ENCODE measurements at regions not wholly inside any gene's neighbourhood (a gene's known extent, or its start where the extent isn't known, plus 50 kb on each side); places are given as distances from the start of the nearest gene placed in this dataset.

DNA sequence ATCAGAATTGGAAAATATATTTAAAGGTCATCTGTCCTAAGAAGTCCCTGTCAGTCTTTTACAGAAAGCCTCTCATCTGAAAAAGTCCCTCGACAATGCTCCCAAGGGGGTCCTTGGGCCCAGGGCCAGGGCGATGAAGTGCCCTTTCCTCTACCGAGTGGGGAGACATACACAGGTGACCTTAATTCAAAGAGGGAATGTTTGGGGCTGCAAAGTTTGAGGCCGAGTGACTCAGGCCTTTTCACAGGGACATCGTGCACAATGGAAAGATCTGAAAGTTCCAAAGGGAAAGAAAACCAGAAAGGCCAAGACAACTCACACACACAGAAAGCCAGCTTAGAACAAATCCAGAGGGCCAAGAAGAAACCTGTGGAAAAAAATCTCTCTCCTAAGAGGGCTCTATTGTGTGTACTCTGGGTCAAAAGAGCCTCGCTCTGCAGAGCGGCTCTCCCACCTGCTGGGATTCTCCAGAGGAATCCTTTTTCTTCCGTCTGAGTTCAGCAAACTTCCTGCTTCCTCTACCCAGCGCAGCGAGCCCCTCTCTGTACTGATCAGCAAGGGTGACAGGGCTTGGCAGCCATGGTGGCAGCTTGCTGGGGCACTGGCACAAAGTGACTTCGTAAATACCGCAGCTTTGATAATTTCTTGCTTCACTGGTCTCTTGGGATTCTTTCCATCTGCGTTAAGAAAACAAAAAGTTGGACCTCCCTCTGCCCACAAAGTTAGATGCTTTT is 259.1 kb downstream of the OPA1 start:
- DNase-seq: no peak

DNA sequence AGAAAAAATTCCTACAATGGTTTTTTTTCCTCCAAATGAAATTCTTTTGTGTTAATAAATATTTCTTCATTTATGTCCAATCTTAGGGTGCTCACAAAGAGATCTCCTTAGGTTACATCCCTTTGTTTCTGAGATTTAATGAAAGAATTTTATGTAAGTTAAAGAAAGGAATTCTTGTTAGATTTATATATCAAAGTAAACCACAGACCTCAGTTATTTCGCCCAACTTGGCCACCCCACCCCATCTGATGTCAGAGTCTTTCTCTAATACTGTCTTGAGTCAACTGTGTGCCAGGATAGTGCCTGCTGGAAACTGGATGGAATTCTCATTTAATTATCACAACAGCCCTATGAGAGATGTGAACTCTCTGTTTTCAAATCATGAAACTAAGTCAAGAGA is 259.9 kb downstream of the OPA1 start:
- DNase-seq: no peak

DNA sequence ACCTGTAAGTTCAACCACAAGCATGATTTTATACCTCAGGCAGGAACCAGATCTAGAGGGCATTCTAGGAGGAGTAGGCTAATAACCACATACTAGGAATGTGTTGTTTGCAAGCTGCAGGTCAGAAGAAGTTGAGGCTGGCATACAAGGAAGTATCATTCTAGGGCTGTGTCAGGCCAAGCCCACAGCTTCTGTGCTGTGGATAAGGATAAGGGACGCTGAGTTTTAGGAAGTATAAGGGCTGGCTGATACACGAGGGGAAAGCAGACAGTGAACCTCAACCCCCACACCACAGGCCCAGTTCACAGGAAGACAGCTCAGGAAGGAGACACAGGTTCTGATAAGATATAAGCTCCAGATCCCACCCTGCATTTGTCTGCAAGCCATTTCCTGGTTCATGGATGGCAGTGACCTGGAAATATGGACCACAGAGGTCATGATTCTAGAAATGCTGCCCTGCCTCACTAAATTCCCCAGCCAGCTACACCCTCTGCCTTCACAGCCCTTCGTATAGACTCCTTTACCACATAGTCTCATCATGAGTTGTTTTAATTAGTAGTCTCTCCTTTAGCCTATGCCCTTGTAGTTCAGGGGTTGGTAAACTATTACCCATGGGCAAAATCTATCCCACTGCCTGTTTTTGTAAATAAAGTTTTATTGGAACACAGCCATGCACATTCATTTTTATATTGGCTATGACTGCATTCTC is 260.7 kb downstream of the OPA1 start:
- DNase-seq: no peak

DNA sequence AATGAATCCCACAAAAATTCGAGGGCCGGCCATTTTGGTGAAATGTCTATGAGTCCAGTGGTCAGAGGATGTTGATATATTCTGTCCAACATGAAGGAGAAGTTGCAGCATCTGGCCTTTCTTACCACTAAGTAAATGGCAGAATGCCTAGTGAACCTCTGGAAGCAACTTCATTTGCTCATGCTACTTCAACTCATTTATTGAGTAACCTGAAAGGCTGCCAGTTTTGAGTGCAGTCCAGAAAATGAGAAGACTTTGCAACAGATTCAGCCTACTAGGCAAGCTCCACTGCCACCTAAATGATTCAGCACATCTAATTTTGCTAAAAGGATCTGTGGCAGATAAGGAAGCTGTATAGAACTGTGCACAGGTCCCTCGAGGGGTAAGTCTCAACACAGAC is 265.0 kb downstream of the OPA1 start:
- peak; percentile 59 for DNase-seq

DNA sequence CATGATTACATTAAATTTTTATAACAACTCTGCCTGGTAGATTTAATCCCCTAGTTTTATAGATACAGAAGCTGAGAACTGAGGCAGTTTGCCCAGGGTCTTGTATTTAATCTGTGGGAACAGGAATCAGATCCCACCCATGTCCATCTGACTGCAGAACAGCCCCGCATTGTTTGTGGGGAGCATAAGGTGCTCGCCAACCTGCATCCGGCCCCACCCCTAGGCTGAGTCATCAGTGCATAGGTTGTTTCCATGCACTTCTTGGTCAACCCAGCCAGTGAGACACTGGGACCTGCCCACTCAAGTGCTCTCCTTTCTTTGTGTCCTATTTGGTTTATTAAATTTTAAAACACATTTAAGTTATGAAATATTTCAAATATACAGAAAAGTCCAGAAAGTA is 266.2 kb downstream of the OPA1 start:
- DNase-seq: no peak

DNA sequence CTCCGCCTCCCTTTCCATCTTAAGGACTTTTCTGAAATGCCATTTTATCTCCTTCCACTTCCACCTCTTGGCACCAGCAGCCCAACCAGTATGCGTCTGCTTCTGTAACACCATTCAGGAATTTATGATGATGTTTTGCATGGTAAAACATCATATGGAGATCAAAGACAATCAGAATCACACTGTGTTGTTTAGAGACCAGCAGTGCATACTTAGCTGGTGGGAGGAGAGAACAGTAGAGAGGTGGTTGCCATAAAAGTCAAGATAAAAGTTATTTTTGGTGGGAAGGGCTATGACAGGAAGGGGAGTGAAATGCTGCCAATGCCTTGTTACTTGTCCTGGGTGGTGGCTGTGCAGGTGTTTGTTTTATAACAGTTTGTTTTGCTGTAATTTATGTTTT is 268.0 kb downstream of the OPA1 start:
- DNase-seq: no peak

DNA sequence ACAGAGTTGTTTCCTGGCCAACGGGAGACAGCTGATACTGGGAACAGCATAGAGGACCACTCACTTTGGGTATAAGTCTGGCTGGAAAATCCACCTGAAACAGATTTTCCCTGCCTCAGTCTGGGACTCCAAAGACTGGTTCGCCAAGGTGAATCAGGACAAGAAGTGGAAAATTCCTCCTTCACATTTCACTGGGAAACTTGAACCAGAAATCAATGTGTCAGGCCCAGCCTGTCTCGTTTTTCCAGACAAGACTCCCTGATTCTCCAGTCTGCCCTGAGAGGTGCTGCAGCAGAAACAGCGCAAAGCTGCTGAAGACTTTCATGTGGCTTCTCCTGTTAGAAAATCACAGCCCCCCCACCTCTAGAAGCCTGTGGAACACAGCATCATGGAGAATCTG is 269.8 kb downstream of the OPA1 start:
- DNase-seq: no peak

DNA sequence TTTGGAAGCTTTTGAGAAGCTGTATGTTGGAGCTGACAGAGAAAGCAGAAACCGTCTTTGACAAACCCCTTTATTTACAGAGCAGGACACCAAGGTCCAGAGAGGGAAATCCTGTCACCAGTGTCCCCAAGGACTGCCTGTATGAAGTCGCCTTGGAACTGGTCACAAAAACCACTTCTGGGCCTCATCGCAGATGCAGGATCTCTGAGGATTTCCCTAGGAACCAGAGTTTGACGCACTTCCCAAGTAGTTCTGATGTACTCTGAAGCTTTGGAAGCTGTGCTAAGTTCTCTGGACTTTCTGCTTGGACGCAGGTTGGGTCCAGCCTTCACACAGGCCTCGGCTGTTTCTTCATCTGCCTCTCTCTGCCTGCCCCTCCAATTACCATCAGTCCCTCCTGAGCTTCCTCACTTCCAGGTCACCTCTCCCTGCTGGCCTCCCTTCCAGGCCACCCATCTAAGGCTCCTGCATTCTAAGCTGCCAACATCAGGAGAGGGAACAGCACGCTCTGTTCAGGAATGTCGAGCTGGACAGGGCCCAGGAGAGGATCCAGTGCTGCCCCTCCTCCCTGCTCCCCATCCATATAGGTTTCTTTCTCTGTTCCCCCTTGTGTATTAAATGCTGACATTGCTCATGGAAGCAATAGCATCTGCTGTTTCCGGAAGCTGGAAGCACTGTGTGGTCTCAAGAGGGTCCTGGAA is 270.8 kb downstream of the OPA1 start:
- no peak for DNase-seq

DNA sequence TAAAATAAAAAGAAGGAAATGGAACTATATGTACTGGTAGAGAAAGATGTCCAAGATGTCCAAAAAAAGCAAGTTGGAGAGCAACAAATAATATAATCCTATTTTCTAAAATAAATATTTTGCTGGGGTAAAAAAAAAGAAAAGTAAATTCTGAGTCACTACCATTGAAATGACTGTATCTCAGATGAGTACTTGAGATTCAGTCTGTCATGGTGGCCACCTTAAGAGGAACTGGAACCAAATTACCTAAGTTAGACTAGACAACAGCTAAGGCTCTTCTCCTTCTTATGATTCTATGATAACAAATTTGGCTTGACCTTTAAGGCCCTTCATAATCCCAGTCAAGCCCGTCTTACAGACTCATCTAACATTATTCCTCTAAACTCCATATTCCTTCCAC is 270.6 kb upstream of the HES1 start:
- DNase-seq: no peak

DNA sequence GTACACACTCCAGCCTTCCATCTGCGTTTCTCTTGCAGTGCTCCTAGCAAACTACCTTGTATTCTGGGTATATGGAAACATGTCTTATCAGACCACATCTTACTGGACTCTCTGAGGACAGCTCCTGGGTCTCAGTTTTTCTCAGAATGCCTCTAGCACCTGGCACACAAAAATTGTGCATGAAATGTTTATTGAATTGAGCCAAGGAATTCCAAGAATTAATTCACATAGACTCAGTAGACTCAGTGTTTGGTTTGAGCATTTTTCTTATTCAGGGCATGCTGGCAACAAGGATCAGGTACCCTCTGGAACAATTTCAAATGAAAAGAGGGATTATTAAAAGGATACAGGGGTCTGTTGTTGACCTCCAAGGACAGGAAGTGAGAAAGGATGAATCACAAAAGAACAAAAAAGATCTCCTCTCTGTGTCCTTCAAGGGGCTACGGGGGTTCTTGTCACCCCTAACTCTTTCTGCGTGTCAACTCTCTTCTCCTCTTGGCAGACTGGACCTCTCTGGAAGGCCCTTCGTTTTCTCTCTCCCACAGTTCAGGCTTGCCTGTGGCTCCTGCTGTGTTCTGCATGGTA is 270.0 kb upstream of the HES1 start:
- DNase-seq: no peak

DNA sequence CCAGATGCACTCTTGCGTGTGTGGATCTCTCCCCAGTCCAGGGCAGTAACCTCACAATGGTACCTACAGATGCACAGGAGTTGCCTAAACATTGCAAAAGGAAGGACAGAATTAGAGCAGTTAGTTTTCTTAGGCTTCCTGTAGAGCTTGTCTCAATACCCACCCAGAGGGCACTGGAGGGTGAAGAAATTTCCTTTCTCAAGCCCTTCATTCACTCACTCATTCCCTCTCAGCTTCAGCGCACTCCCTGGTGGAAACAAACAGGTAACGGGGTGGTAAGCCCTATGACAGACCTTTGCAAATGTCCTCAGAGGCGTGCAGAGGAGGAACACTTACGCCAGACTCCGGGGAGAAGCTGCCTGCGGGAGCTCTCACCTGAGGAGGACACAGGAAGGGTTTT is 267.4 kb upstream of the HES1 start:
- no peak for DNase-seq

DNA sequence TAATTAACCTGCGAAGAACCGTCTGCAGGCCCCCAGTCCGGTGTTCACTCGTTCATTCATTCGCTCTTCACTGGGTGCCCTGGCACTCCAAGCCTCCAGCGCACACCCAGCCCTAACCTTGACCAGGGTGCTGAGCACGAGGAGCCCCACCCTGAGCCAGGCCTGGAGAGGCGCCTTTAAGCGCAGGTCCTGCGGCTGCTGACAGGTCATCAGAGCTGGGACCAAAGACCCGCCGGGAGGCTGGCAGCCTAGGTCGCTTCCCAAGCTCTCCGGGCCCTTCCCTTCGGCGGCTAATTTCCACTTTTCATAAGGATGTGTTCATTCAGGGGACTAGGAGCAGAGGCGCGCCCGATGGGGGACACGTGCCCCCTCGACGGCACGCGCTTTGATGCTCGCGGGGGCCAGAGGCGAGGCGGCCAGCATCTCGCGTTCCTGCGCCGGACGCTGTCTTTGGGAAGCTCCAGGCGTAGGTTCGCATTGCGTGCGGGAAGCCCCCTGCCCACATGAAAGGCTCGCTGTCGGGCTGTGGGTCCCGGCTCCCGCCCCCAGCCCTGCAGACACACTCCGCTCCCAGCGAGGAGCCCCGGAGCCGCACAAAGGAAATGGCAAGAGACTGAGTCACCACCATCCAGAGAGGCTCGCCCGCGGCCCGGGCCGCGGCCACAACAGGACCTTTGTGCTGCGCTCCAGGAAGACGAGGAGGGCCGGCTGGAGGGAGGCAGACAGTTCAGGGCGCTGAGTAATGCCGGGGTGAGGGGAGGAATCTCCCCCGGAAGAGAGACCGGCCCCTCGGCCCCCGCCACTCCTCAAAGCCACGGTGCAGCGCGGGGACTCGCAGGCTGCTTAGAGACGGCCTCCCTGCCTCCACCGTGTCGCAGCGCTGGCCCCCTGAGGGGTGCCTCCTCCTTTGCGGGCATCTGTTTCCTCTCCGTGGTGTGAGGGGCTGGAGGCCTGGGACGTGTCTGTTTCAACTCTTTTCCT is 266.4 kb upstream of the HES1 start:
- no peak for DNase-seq

DNA sequence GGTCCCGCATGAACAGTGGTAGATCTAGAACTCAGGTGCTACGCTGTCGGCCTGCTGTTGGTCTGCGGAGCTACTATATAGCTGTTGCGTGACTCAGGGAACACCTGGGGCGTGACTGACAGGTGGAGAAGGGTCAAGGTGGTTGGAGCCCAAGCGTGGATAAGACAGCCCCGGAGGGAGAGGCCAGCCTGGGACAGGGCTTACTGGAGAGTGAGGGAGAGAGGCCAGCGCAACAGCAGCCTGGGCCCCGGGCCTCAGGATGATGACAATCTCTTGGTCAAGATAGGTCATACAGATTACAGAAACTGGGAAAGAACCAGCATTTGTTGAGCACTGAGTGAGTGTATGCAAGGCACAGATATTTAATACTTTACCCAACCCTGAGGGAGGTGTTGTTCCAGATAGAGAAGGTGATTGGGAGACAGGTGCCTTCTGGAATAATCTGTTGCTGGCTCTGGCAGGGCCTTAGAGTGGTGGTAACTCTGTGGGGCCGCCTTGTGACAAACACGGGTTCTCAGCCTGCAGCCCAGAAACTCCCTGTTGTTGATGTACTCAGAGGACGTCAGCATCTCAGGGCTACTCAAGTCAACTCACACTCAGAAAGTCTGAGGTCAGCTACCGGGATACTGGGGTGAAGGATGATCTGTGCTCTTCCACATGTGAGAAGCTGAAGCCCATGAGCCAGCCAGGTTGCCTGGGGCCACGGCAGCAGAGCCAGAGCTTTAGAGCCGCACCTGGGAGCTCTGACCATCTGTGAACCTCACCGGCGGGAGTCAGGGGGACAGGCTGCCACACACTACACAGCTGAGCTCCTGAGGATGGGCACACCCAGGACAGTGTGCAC is 265.4 kb upstream of the HES1 start:
- peak; percentile 68 for DNase-seq

DNA sequence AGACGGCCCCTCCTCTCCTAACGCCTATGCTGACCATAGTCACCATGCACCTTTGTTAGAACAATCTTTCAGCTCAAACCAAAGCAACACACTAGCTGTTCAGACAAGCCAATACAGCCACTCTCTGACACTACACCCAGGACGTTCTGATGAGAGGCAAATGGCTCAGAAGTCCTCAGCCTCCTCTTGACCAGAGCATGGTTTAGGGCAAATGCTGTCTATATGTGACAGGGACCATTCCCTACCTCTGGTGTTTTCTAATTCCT is 264.8 kb upstream of the HES1 start:
- no peak for DNase-seq

DNA sequence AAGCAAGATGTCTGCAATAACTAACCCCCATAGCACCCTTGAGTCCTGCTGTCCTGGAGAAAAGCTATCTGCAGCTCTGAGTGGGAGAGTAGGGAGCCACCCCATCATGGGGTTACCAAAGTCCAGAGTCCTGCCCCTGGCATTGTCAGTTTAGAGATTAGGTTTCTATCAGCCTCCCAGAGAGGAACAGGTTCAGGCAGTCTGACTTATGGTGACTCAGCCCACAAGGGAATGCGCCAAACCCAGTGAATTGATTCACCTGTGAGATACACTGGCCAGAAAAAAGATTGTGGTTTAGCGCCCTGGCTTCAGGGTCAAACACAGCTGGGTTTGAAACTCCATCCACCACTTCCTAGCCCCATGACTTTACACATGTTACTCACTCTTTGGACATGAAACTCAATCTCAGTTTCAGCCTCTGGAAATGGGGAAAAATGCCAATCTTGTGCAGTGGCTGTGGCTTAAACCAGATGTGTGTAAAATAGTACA is 263.6 kb upstream of the HES1 start:
- peak; percentile 83 for DNase-seq

DNA sequence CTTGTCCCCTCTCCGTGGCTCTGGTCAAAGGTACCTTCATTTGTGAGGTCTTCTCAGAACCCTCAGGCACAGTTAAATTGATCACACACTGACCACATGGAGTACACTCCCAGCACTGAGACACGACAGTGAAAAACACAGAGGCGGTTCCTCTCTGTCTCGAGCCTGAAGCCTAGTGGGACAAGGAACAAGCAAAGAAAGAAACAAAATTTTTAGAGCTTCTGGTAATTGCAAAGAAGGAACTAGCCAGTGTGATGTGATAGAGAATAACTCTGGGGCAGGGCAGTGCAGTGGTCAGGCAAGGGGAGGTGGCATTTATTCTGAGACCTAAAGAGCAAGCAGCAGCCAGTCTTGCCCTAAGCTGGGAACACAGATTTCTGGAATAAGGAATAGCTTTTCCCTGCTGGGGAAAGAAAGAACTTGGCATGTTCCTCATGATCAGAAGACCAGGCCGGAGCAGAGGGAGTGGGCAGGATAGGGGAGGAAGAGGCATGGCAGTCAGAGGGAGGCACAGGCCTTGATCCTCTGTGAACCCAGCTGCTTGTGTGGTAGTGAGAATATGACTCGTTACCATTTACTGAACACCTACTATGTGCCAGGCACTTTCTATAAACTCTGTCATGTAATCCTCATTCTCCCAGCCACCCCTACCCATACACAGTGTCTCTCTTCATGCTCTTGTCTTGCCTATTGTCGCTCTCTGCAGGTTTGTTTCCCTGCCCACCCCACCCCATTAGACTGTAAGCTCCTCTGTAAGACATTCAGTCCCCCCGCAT is 262.3 kb upstream of the HES1 start:
- no peak for DNase-seq

DNA sequence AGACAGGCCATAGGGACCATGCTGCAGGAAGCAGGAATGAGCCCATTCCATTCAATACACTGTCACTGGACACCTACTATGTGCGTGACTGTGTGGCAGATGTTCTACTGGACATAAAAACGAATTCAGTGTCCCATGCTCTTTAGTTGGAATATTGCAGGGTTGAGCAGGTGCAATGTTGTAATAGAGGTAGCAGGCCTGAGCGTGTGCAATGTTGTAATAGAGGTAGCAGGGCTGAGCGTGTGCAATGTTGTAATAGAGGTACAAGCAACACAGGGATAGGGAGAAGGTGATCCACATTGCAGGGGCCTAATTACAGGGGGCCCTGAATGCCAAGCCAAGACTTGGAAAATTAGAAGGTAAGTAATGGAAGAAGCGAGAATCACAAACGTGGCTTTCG is 261.4 kb upstream of the HES1 start:
- no peak for DNase-seq

DNA sequence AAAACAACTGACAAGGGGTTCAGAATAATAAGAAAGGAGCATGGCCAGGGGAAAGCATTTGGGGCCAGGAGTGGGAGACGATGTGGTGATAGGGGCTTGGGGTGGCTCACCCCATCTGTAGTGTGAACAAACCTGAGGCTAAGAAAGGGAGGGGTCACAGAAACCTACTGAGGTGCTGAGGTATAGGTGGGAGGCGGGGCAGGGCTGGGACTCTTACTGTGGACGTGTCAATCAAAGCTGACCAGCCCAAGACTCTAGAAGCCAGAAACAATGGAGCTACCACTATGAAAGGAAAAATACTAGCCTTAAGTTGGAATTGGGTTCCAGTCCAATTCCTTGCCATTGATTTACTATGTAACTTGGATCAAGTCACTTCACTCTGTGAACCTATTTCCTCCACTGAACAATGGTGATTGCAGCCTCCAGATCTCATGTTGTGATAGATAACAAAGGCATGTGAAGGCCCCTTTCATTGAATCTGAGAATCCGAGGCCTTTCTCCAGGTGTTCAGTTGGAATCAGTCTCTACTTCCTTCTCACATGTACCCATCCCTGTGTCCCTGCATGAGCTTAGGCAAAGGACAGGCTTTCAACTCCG is 260.9 kb upstream of the HES1 start:
- DNase-seq: no peak

DNA sequence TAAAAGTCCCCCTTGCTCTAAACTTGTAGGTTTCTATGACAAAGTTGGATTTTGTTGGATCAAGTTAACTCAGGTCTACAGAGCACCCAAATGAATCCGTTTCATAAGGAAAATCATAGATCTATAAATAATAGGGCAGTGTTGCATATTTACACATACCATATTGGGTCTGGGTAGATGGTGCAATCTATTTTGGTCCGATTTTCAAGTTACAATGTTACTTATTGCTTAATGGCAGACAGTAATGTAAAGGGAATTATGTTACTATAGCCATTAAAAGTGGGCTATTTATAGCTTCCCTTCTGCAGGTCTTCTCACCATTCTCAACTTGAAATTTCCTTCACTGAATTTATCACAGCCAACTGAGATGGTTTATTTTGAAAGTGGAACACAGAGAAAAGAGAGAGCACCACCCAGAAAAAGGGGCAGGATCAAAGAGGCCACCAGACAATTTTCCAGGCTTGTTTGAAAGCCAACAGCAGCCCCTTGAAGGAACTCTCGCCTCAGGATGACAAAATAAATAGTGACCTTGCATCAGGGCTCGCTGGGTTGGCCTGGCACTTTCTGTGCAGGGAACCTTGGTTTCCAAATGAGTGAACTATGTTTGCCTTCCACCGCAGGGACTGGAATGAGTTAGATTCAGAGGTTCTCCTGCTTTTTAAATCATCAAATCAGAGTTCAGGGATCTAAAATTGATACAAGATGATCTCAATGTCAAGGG is 260.2 kb upstream of the HES1 start:
- DNase-seq: no peak
